ENCODE measurements at regions not wholly inside any gene's neighbourhood (a gene's known extent, or its start where the extent isn't known, plus 50 kb on each side); places are given as distances from the start of the nearest gene placed in this dataset.

GRCh38 chr6:77063494-77063893 lies 399.8 kb downstream of the HTR1B start:
- BruUV-seq (replicated peaks): no TSS peak

GRCh38 chr6:77055711-77056110 lies 407.6 kb downstream of the HTR1B start:
- TF ChIP-seq CTCF (conservative IDR thresholded peaks at IDR 0.05; ENCODE audit: low read depth, low read length): no peak
- no peak for TF ChIP-seq EZH2 (IDR thresholded peaks at IDR 0.05; ENCODE audit: borderline replicate concordance, low read depth, low read length, poor library complexity, severe bottlenecking)
- intact Hi-C loops (cut with micrococcal nuclease; ENCODE audit: unreplicated experiment): no loop called here
- H3K36me3 ChIP-seq (ENCODE audit: insufficient read depth, low read length, poor library complexity, severe bottlenecking): no peaks in the 10 kb centered on the region
- ChIA-PET CTCF (no interaction called here), POLR2A (ENCODE audit: low non-redundant PET) (no interaction called here)
- no peak overlapping the region for H3K4me3 ChIP-seq (ENCODE audit: low read depth, low read length, poor library complexity, severe bottlenecking)
- no peak for DNase-seq (ENCODE audit: low spot score)
- no TSS peak for BruUV-seq (replicated peaks)
- H3K27me3 ChIP-seq (replicated peaks; ENCODE audit: insufficient read depth, low read depth, low read length, poor library complexity): no peaks in the 10 kb centered on the region
- H3K9me3 ChIP-seq (ENCODE audit: low read depth, low read length, poor library complexity, severe bottlenecking): peaks cover 17% of the 10 kb centered on the region
- H3K27ac ChIP-seq (ENCODE audit: low read depth, low read length, poor library complexity, severe bottlenecking): no peak overlapping the region
- no peaks in the 10 kb centered on the region for H3K4me1 ChIP-seq (ENCODE audit: insufficient read depth, low read length, poor library complexity, severe bottlenecking)

More at GRCh38 chr6:77063494-77063893, 399.8 kb downstream of the HTR1B start:
- no peak for DNase-seq (ENCODE audit: low spot score)
- ChIA-PET POLR2A (ENCODE audit: low non-redundant PET) (no interaction called here), CTCF (no interaction called here)
- Histone ChIP-seq H3K9me3 (ENCODE audit: low read depth, low read length, poor library complexity, severe bottlenecking) (peaks cover 24% of the 10 kb centered on the region), H3K27me3 (replicated peaks; ENCODE audit: insufficient read depth, low read depth, low read length, poor library complexity) (no peaks in the 10 kb centered on the region), H3K4me3 (ENCODE audit: low read depth, low read length, poor library complexity, severe bottlenecking) (no peak overlapping the region), H3K27ac (ENCODE audit: low read depth, low read length, poor library complexity, severe bottlenecking) (no peak overlapping the region), H3K4me1 (ENCODE audit: insufficient read depth, low read length, poor library complexity, severe bottlenecking) (no peaks in the 10 kb centered on the region), H3K36me3 (ENCODE audit: insufficient read depth, low read length, poor library complexity, severe bottlenecking) (no peaks in the 10 kb centered on the region)
- intact Hi-C loops (cut with micrococcal nuclease; ENCODE audit: unreplicated experiment): no loop called here
- TF ChIP-seq EZH2 (IDR thresholded peaks at IDR 0.05; ENCODE audit: borderline replicate concordance, low read depth, low read length, poor library complexity, severe bottlenecking): no peak
- no peak for TF ChIP-seq CTCF (conservative IDR thresholded peaks at IDR 0.05; ENCODE audit: low read depth, low read length)

DNA sequence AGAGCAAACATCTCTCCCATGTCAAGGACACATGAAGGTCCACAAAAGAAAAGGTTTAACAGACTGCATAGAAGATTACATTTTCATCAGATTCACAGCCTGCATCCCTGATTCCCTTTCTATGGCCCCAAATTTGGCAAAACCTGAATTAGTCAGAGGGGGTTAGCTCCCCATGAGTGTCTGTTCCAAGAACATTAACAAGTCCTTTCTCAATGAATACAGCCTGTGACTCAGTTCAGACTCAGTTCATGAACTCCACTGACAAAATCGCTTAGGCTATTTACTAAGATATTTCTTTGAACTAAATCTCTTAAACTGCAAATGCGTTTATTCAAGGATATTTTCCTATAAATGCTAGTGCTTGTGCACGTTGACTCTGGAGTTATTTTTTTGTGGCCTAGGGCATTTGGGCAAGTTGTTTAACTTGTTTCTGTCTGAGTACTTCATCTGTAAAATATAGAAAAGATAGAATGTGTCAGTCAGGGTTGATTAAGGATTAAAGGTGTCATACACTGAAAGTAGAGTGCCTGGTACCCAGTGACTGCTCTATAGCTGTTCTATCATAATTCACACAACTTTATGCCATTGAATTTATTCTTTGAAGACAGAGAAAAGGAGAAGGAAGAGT lies 422.6 kb downstream of the HTR1B start:
- TF ChIP-seq EZH2 (IDR thresholded peaks at IDR 0.05; ENCODE audit: borderline replicate concordance, low read depth, low read length, poor library complexity, severe bottlenecking) (no peak), CTCF (conservative IDR thresholded peaks at IDR 0.05; ENCODE audit: low read depth, low read length) (no peak)
- Histone ChIP-seq H3K36me3 (ENCODE audit: insufficient read depth, low read length, poor library complexity, severe bottlenecking) (no peaks in the 10 kb centered on the region), H3K4me3 (ENCODE audit: low read depth, low read length, poor library complexity, severe bottlenecking) (no peak overlapping the region), H3K4me1 (ENCODE audit: insufficient read depth, low read length, poor library complexity, severe bottlenecking) (no peaks in the 10 kb centered on the region), H3K27ac (ENCODE audit: low read depth, low read length, poor library complexity, severe bottlenecking) (no peak overlapping the region), H3K27me3 (replicated peaks; ENCODE audit: insufficient read depth, low read depth, low read length, poor library complexity) (no peaks in the 10 kb centered on the region), H3K9me3 (ENCODE audit: low read depth, low read length, poor library complexity, severe bottlenecking) (peaks cover 22% of the 10 kb centered on the region)
- intact Hi-C loops (cut with micrococcal nuclease; ENCODE audit: unreplicated experiment): no loop called here
- BruUV-seq (replicated peaks): no TSS peak
- CTCF ChIA-PET: no interaction called here
- POLR2A ChIA-PET (ENCODE audit: low non-redundant PET): no interaction called here
- DNase-seq (ENCODE audit: low spot score): no peak

Measured in A673 (cell line).